IMR-90 (cell line): ENCODE measurements at regions not wholly inside any gene's neighbourhood (a gene's known extent, or its start where the extent isn't known, plus 50 kb on each side); places are given as distances from the start of the nearest gene placed in this dataset.

Source experiments
- ATAC-seq: fragments of 200-7000 bp; cut with Tn5 transposase; 2 replicates; pipeline ENCODE4 v1.9.1; 2020; ENCODE audit warnings: low read depth, mild to moderate bottlenecking, moderate library complexity
- BruUV-seq: library from RNA; stranded (reverse); fragments of 400-500 nt; replicated peaks from 2 replicates; lab custom pipeline; 2021; lab: Mats Ljungman, UMichigan
- CTCF ChIA-PET: fragments of 300-600 bp; formaldehyde crosslinking; extraction: SDS; loops from one replicate; lab custom pipeline; 2021; ENCODE audit warnings: antibody characterized with exemption; lab: Yijun Ruan, JAX
- POLR2A ChIA-PET: fragments of 300-600 bp; sonication (Branson Sonifier 250); formaldehyde crosslinking; loops from one replicate; lab custom pipeline; 2022; ENCODE audit warnings: antibody characterized with exemption; ENCODE audit not compliant: unreplicated experiment; lab: Charles Lee
- DNase-seq: peaks from one replicate; pipeline ENCODE4 v3.0.0; 2013
- H2AFZ ChIP-seq: replicated peaks from 2 replicates; pipeline ENCODE3; 2013; ENCODE audit warnings: low read length, mild to moderate bottlenecking; ENCODE audit not compliant: poor library complexity
- H2AK5ac ChIP-seq: 2 replicates; pipeline ENCODE4 v1.6.1; 2013; ENCODE audit warnings: low read depth, low read length, inconsistent platforms
- H2AK9ac ChIP-seq: replicated peaks from 2 replicates; pipeline ENCODE3; 2013; ENCODE audit warnings: mild to moderate bottlenecking, low read depth, low read length, moderate library complexity; ENCODE audit not compliant: poor library complexity
- H2BK120ac ChIP-seq: 2 replicates; pipeline ENCODE4 v1.6.1; 2013; ENCODE audit warnings: low read depth, low read length, inconsistent platforms
- H2BK15ac ChIP-seq: 3 replicates; pipeline ENCODE4 v1.6.1; 2013; ENCODE audit warnings: low read depth, low read length, inconsistent platforms
- H2BK20ac ChIP-seq: 2 replicates; pipeline ENCODE4 v1.6.1; 2013; ENCODE audit warnings: low read depth, mild to moderate bottlenecking, inconsistent platforms, low read length, moderate library complexity
- H2BK5ac ChIP-seq: 2 replicates; pipeline ENCODE4 v1.6.1; 2013; ENCODE audit warnings: mild to moderate bottlenecking, low read depth, low read length, inconsistent platforms; ENCODE audit not compliant: poor library complexity, severe bottlenecking
- H3K14ac ChIP-seq: replicated peaks from 2 replicates; pipeline ENCODE4 v1.6.1; 2013; ENCODE audit warnings: low read depth, low read length, inconsistent platforms
- H3K18ac ChIP-seq: 2 replicates; pipeline ENCODE4 v1.6.1; 2013; ENCODE audit warnings: low read depth, low read length, control low read depth
- H3K23ac ChIP-seq: 2 replicates; pipeline ENCODE4 v1.6.1; 2013; ENCODE audit warnings: low read depth, low read length, inconsistent platforms
- H3K27ac ChIP-seq: 2 replicates; pipeline ENCODE4 v1.5.1; 2013; ENCODE audit warnings: mild to moderate bottlenecking, control low read depth, low read length; ENCODE audit not compliant: insufficient read depth
- H3K27me3 ChIP-seq: 2 replicates; pipeline ENCODE4 v1.6.1; 2013; ENCODE audit warnings: low read length; ENCODE audit not compliant: control insufficient read depth, insufficient read depth
- H3K36me3 ChIP-seq: 2 replicates; pipeline ENCODE4 v1.6.1; 2013; ENCODE audit warnings: low read length, mixed read lengths; ENCODE audit not compliant: control insufficient read depth, insufficient read depth
- H3K4ac ChIP-seq: 2 replicates; pipeline ENCODE4 v1.6.1; 2013; ENCODE audit warnings: low read depth, low read length, inconsistent platforms
- H3K4me1 ChIP-seq: 2 replicates; pipeline ENCODE4 v1.6.1; 2013; ENCODE audit warnings: low read length, mixed read lengths; ENCODE audit not compliant: control insufficient read depth, insufficient read depth
- H3K4me2 ChIP-seq: 2 replicates; pipeline ENCODE4 v1.6.1; 2013; ENCODE audit warnings: low read depth, mild to moderate bottlenecking, control low read depth, low read length, moderate library complexity
- H3K4me3 ChIP-seq: 2 replicates; pipeline ENCODE4 v1.5.1; 2013; ENCODE audit warnings: low read depth, mild to moderate bottlenecking, control low read depth, low read length, moderate library complexity; ENCODE audit not compliant: insufficient read depth
- H3K56ac ChIP-seq: 2 replicates; pipeline ENCODE4 v1.6.1; 2013; ENCODE audit warnings: low read length, inconsistent platforms; ENCODE audit not compliant: insufficient read depth; ENCODE audit errors: extremely low read depth
- H3K79me1 ChIP-seq, 2 experiments: 2 replicates each; pipeline ENCODE4 v1.6.1; 2013; ENCODE audit warnings: low read length in 2 of 2, inconsistent platforms in 1 of 2, low read depth in 1 of 2
- H3K9ac ChIP-seq: 2 replicates; pipeline ENCODE4 v1.6.1; 2013; ENCODE audit warnings: low read depth, low read length, control low read depth
- H3K9me1 ChIP-seq: 2 replicates; pipeline ENCODE4 v1.6.1; 2013; ENCODE audit warnings: low read length, inconsistent platforms; ENCODE audit not compliant: insufficient read depth
- H3K9me3 ChIP-seq: 2 replicates; pipeline ENCODE4 v1.6.1; 2013; ENCODE audit warnings: low read length; ENCODE audit not compliant: control insufficient read depth, insufficient read depth
- H4K20me1 ChIP-seq: 2 replicates; pipeline ENCODE4 v1.6.1; 2013; ENCODE audit warnings: low read length, inconsistent platforms; ENCODE audit not compliant: insufficient read depth
- H4K5ac ChIP-seq: 2 replicates; pipeline ENCODE4 v1.6.1; 2013; ENCODE audit warnings: mild to moderate bottlenecking, low read depth, low read length, control low read depth
- H4K8ac ChIP-seq, 2 experiments: 2 replicates each; pipeline ENCODE4 v1.6.1; 2013; ENCODE audit warnings: low read depth in 2 of 2, low read length in 2 of 2, control low read depth in 1 of 2, inconsistent platforms in 1 of 2
- H4K91ac ChIP-seq: 2 replicates; pipeline ENCODE4 v1.6.1; 2013; ENCODE audit warnings: low read depth, low read length, inconsistent platforms; ENCODE audit not compliant: insufficient read depth
- CEBPB ChIP-seq: IDR thresholded peaks from 2 replicates; pipeline ENCODE4 v1.6.1; 2012; ENCODE audit warnings: low read depth, low read length, improper control_type of control experiment
- MAFK ChIP-seq: IDR thresholded peaks from 2 replicates; pipeline ENCODE4 v1.6.1; 2012; ENCODE audit warnings: low read depth, low read length, improper control_type of control experiment
- MAZ ChIP-seq: IDR thresholded peaks from 2 replicates; pipeline ENCODE4 v1.6.1; 2012; ENCODE audit warnings: low read depth, mild to moderate bottlenecking, low read length, improper control_type of control experiment, moderate library complexity, borderline replicate concordance
- NFE2L2 ChIP-seq: fragments of 150-350 bp; IDR thresholded peaks from 2 replicates; pipeline ENCODE4 v1.6.1; 2016; ENCODE audit warnings: low read depth, mild to moderate bottlenecking, low read length
- WGBS, 2 experiments: methylation state at CpG; one replicate each; pipeline versions ENCODE4 v1.1.5 to v1.1.7; 2013; ENCODE audit warnings: missing lambda C conversion rate in 2 of 2; ENCODE audit not compliant: insufficient read length in 1 of 2; ENCODE audit errors: extremely low coverage in 2 of 2; 5-methylcytosine and 5-hydroxymethylcytosine counted together
- dilution Hi-C: fragments of 300-500 bp; cut with HindIII; formaldehyde crosslinking; loops from one replicate; pipeline ENCODE4 v1.14.3; 2018; ENCODE audit warnings: low sequenced_read_pairs; ENCODE audit not compliant: unreplicated experiment
- in situ Hi-C: fragments of 300-500 bp; cut with MboI; formaldehyde crosslinking; loops from 3 replicates; pipeline ENCODE4 v1.14.3; 2019; ENCODE audit warnings: low sequenced_read_pairs, inconsistent platforms, mixed read lengths
- intact Hi-C: fragments of 100-400 bp; cut with micrococcal nuclease; formaldehyde crosslinking; loops from 2 replicates; pipeline ENCODE4 v1.10.0; 2022

GRCh38 chr4:34280131-34280530 is 1964.2 kb downstream of the ARAP2 start:
- H4K91ac ChIP-seq, result no peak overlapping the region
- intact Hi-C loops, result no loop called here
- no peaks in the 10 kb centered on the region for H3K9me1 ChIP-seq
- no peak overlapping the region for H2AFZ ChIP-seq
- no peaks in the 10 kb centered on the region for H3K36me3 ChIP-seq
- no peaks in the 10 kb centered on the region for H3K27me3 ChIP-seq
- no peaks in the 10 kb centered on the region for H4K20me1 ChIP-seq
- no TSS peak for BruUV-seq
- H3K4me3 ChIP-seq, result no peak overlapping the region
- dilution Hi-C loops, result no loop called here
- no peaks in the 10 kb centered on the region for H3K79me1 ChIP-seq
- H2BK20ac ChIP-seq, result no peak overlapping the region
- H3K56ac ChIP-seq, result no peak overlapping the region
- no peak overlapping the region for H3K14ac ChIP-seq
- no peak overlapping the region for H3K4me2 ChIP-seq
- WGBS, 2 experiments, result no CpG with 5 or more reads among the region's 2 CpGs
- no peak overlapping the region for H2AK5ac ChIP-seq
- H3K9ac ChIP-seq, result no peak overlapping the region
- H2BK120ac ChIP-seq, result no peak overlapping the region
- TF ChIP-seq CEBPB, result no peak
- TF ChIP-seq MAFK, result no peak
- no peak for TF ChIP-seq NFE2L2
- TF ChIP-seq MAZ, result no peak
- no peaks in the 10 kb centered on the region for H3K4me1 ChIP-seq
- no peak overlapping the region for H2AK9ac ChIP-seq
- ATAC-seq, result no peak
- in situ Hi-C loops, result no loop called here
- CTCF ChIA-PET, result interaction anchor here (1.5 kb wide), 1 partner anchor 9 kb away, joined by 3 read pairs; no protein-coding TSS in a partner anchor
- H3K4ac ChIP-seq, result no peak overlapping the region
- no peak overlapping the region for H2BK5ac ChIP-seq
- no peak overlapping the region for H4K8ac ChIP-seq
- no peaks in the 10 kb centered on the region for H3K9me3 ChIP-seq
- no peak overlapping the region for H4K5ac ChIP-seq
- H3K23ac ChIP-seq, result no peak overlapping the region
- no peak for DNase-seq
- no peak overlapping the region for H3K18ac ChIP-seq
- POLR2A ChIA-PET, result no interaction called here
- no peak overlapping the region for H2BK15ac ChIP-seq
- H3K27ac ChIP-seq, result no peak overlapping the region
